Vagina (tissue), 2 donors: ENCODE measurements at regions not wholly inside any gene's neighbourhood (a gene's known extent, or its start where the extent isn't known, plus 50 kb on each side); places are given as distances from the start of the nearest gene placed in this dataset.

Experiments used
- DNase-seq, 2 donors: peaks; one replicate each; pipeline ENCODE4 v3.0.0-alpha.2; 2017; ENCODE audit errors: extremely low spot score in 2 of 2
- H3K27ac ChIP-seq: fragments of 200-600 bp; sonication (generic); one replicate; pipeline ENCODE4 v1.5.1; 2019
- H3K27me3 ChIP-seq: fragments of 200-600 bp; sonication (generic); one replicate; pipeline ENCODE4 v1.5.1; 2019
- H3K36me3 ChIP-seq, 2 donors: fragments of 200-600 bp; sonication (generic); one replicate each; pipeline ENCODE4 v1.5.1; 2017 to 2019
- H3K4me1 ChIP-seq: fragments of 200-600 bp; sonication (generic); one replicate; pipeline ENCODE4 v1.5.1; 2019
- H3K4me3 ChIP-seq, 2 donors: fragments of 200-600 bp; sonication (generic); 1 replicate in 1 of 2; 2 replicates in 1 of 2; pipeline ENCODE4 v1.5.1; 2016 to 2019
- H3K9me3 ChIP-seq: fragments of 200-600 bp; sonication (generic); one replicate; pipeline ENCODE4 v1.5.1; 2019
- POLR2A ChIP-seq, 2 donors: fragments of 450-650 bp; IDR thresholded peaks; one replicate each; pipeline ENCODE4 v1.6.1; 2017; ENCODE audit warnings: antibody characterized with exemption in 2 of 2, mild to moderate bottlenecking in 2 of 2, moderate library complexity in 2 of 2
- POLR2AphosphoS5 ChIP-seq, 2 donors: sonication (generic); formaldehyde crosslinking; IDR thresholded peaks; one replicate each; pipeline ENCODE4 v1.9.0; 2017; ENCODE audit warnings: antibody characterized with exemption in 2 of 2, mild to moderate bottlenecking in 2 of 2, low read depth in 1 of 2; ENCODE audit not compliant: insufficient read depth in 1 of 2
- intact Hi-C: fragments of 100-400 bp; cut with DNase I; formaldehyde crosslinking; loops from one replicate; pipeline ENCODE4 v1.15.1; 2023
- TF ChIP-seq, protein P1 (sequence below), 3 experiments: fragments of 450-650 bp in 2 of 3; fragments of 200-600 bp in 1 of 3; sonication (generic) in 1 of 3; IDR thresholded peaks; one replicate each; pipeline ENCODE4 v1.5.1; 2017 to 2019; ENCODE audit warnings: antibody characterized with exemption in 3 of 3, mild to moderate bottlenecking in 2 of 3, moderate library complexity in 2 of 3

DNA sequence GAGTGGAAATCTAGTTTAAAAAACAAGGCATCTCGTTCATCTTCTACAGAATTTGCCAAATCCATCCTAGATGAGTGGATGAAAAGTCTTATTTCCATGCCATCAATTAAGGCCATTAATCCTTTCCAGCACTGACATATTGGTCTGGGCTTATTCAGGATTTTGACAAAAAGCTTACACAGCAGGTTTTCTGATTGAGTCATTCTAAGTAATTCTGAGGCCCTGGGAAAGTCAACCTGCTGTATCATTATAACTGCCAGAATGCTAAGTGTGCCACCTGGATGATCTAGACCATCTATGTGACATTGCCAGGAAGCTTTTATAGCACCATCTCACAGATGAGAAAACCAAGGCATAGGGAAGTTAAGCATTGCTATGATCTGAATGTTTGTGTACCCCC, 132.1 kb upstream of the MAP3K1 start:
- no peak for DNase-seq

DNA sequence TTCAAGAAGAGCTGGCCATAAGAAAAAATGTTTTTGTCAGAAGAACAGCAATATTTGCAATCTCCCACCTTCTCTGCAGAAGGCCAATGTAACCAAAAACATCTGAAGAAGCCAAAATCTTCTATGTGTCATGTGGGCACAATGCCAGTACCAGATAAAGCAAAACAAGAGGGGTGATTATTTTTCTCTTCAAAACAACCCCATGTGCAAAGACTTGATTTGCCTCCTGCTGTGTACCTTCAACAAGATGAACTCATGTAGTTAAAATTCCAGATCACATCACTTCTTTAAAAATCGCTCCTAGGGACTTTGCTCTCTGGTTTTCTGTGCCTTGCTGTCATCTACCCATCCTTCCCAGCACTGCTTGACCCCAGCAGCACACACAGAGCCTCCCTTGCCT, 134.0 kb upstream of the MAP3K1 start:
- Histone ChIP-seq H3K27me3 (no peaks in the 10 kb centered on the region), H3K4me1 (peaks cover 20% of the 10 kb centered on the region), H3K4me3 (no peak overlapping the region), H3K36me3 (no peaks in the 10 kb centered on the region), H3K9me3 (no peaks in the 10 kb centered on the region), H3K27ac (no peak overlapping the region)
- no peak for DNase-seq
- intact Hi-C loops, result no loop called here
- TF ChIP-seq, protein P1, sequence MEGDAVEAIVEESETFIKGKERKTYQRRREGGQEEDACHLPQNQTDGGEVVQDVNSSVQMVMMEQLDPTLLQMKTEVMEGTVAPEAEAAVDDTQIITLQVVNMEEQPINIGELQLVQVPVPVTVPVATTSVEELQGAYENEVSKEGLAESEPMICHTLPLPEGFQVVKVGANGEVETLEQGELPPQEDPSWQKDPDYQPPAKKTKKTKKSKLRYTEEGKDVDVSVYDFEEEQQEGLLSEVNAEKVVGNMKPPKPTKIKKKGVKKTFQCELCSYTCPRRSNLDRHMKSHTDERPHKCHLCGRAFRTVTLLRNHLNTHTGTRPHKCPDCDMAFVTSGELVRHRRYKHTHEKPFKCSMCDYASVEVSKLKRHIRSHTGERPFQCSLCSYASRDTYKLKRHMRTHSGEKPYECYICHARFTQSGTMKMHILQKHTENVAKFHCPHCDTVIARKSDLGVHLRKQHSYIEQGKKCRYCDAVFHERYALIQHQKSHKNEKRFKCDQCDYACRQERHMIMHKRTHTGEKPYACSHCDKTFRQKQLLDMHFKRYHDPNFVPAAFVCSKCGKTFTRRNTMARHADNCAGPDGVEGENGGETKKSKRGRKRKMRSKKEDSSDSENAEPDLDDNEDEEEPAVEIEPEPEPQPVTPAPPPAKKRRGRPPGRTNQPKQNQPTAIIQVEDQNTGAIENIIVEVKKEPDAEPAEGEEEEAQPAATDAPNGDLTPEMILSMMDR (IDR thresholded peaks at IDR 0.05), result no peak

More for the DNA sequence above, 132.1 kb upstream of the MAP3K1 start:
- Histone ChIP-seq H3K27ac (no peak overlapping the region), H3K4me1 (peaks cover 2% of the 10 kb centered on the region), H3K9me3 (no peaks in the 10 kb centered on the region), H3K36me3 (no peaks in the 10 kb centered on the region), H3K4me3 (no peak overlapping the region), H3K27me3 (no peaks in the 10 kb centered on the region)
- TF ChIP-seq POLR2A (IDR thresholded peaks at IDR 0.05) (no peak), POLR2AphosphoS5 (IDR thresholded peaks at IDR 0.05; ENCODE audit: insufficient read depth in 1 of 2, low read depth in 1 of 2) (no peak)
- TF ChIP-seq, protein P1 (IDR thresholded peaks at IDR 0.05), result no peak
- intact Hi-C loops, result no loop called here

DNA sequence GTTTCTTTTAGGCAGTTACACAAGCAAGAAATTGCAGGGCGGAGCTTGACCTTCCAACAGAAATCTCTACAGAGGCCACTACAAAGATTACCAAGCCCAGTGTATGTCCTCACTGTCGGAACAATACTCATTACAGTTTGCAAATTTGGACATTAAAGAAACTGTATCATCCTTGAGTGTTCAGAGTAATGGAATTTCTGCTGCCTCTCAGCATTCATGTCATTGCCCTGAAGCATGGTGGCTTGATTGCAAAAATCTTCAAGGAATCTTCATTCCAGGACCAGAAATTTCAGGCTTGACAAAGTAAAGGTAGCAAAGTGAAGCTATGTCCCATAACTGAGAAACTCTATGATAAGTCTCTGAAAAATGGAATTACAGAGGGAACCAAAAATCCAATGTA, 134.6 kb upstream of the MAP3K1 start:
- Histone ChIP-seq H3K36me3 (no peaks in the 10 kb centered on the region), H3K4me1 (peaks cover 26% of the 10 kb centered on the region), H3K9me3 (no peaks in the 10 kb centered on the region), H3K27me3 (no peaks in the 10 kb centered on the region), H3K4me3 (no peak overlapping the region), H3K27ac (no peak overlapping the region)
- DNase-seq, result no peak
- no peak for TF ChIP-seq POLR2AphosphoS5 (IDR thresholded peaks at IDR 0.05; ENCODE audit: insufficient read depth in 1 of 2, low read depth in 1 of 2)
- intact Hi-C loops, result no loop called here

DNA sequence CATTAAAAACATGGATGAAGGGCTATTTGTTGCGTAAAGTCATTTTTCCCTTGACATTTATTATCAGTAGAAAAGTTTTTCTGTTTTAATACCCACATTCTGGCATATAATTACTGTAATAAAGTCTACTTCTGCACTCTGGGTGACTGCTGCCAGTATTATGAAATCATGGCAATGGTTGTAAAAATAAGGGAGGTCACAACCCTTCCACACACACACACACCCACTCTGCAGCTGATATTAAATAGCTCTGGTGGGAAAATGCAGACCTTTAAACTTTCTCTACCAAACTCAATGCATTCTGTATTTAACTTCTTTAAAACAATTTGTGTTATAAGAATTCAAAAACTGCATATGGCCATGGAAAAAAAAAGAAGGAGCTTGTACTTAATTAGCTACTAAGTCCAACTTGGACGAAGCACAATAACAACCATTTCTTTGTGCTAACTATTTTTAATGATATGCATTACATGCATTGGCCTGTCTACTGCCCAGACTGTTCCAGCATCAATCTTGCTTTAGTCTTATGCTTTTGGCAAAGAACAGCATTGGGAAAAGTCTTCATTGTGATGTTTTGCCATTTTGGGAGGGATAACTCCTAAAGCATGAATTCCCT, 137.6 kb upstream of the MAP3K1 start:
- H3K27ac ChIP-seq, result no peak overlapping the region
- TF ChIP-seq POLR2A (IDR thresholded peaks at IDR 0.05) (no peak), POLR2AphosphoS5 (IDR thresholded peaks at IDR 0.05; ENCODE audit: insufficient read depth in 1 of 2, low read depth in 1 of 2) (no peak)
- TF ChIP-seq, protein P1 (IDR thresholded peaks at IDR 0.05), result no peak
- H3K36me3 ChIP-seq, result no peaks in the 10 kb centered on the region
- no peaks in the 10 kb centered on the region for H3K27me3 ChIP-seq
- no peak overlapping the region for H3K4me3 ChIP-seq
- H3K9me3 ChIP-seq, result no peaks in the 10 kb centered on the region
- DNase-seq, result no peak
- intact Hi-C loops, result no loop called here
- H3K4me1 ChIP-seq, result peaks cover 29% of the 10 kb centered on the region

DNA sequence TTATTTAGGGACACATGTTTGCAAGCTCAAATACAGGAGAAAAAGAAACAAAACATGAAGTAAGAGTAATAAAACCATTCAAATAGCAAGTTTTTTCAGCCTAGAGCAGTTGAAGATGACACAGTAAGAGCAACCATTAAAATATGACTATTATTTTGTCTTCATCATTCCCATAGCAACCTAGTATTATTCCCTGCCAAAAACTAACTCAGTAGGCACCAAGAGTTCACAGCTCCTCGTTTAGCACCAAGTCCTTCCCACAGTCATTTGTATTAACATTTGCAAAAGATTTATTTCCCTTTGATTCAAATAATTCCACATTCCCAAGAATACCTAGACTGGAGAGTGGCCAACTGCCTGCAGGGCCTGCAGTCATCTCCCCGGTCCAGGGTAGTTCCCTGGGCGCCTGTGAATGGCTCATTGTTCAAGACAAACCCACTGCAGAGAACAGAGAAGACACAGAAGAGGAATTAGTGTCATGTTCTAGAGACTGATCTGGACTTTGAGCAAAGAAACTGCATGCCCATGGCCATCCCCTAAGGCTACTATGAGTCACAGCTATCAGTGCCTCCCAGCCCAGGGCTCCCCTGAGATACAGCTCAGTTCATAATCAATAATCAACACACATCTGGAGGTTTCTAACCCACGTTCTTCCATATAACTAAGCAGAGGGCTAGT, 139.1 kb upstream of the MAP3K1 start:
- Histone ChIP-seq H3K4me3 (no peak overlapping the region), H3K36me3 (no peaks in the 10 kb centered on the region), H3K9me3 (no peaks in the 10 kb centered on the region), H3K4me1 (peaks cover 29% of the 10 kb centered on the region), H3K27me3 (no peaks in the 10 kb centered on the region), H3K27ac (no peak overlapping the region)
- intact Hi-C loops, result no loop called here
- DNase-seq, result no peak
- no peak for TF ChIP-seq POLR2A (IDR thresholded peaks at IDR 0.05)
- no peak for TF ChIP-seq POLR2AphosphoS5 (IDR thresholded peaks at IDR 0.05; ENCODE audit: insufficient read depth in 1 of 2, low read depth in 1 of 2)
- TF ChIP-seq, protein P1 (IDR thresholded peaks at IDR 0.05), result no peak
